Panc1 (cell line): ENCODE measurements at regions not wholly inside any gene's neighbourhood (a gene's known extent, or its start where the extent isn't known, plus 50 kb on each side); places are given as distances from the start of the nearest gene placed in this dataset.
A peak's percentile ranks its signal among the peaks of the same experiment; 100 is the strongest.

Source experiments
- ATAC-seq: fragments of 200-7000 bp; cut with Tn5 transposase; 2 replicates; pipeline ENCODE4 v1.9.1; 2020; ENCODE audit warnings: mild to moderate bottlenecking, moderate library complexity
- BruUV-seq: library from RNA; stranded (reverse); fragments of 400-500 nt; replicated peaks from 2 replicates; lab custom pipeline; 2021; lab: Mats Ljungman, UMichigan
- CTCF ChIA-PET: fragments of 300-600 bp; sonication (Branson Sonifier 250); formaldehyde crosslinking; loops from one replicate; lab custom pipeline; 2022; ENCODE audit warnings: antibody characterized with exemption; lab: Charles Lee
- POLR2A ChIA-PET: fragments of 300-600 bp; sonication (Branson Sonifier 250); formaldehyde crosslinking; loops from one replicate; lab custom pipeline; 2022; ENCODE audit warnings: antibody characterized with exemption; lab: Charles Lee
- DNase-seq: peaks from one replicate; pipeline ENCODE4 v3.0.0-alpha.2; 2010; ENCODE audit warnings: low read depth, low spot score
- H3K27ac ChIP-seq: 2 replicates; pipeline ENCODE4 v1.5.1; 2011; ENCODE audit warnings: mild to moderate bottlenecking, low read length, inconsistent platforms
- H3K27me3 ChIP-seq: fragments of 200-500 bp; sonication (Bioruptor generic); 2 replicates; pipeline ENCODE4 v1.6.0; 2014; ENCODE audit warnings: low read length, inconsistent platforms; ENCODE audit not compliant: control insufficient read depth, insufficient read depth
- H3K36me3 ChIP-seq: fragments of 200-500 bp; sonication (Bioruptor generic); 2 replicates; pipeline ENCODE4 v1.5.1; 2014; ENCODE audit warnings: inconsistent platforms, mild to moderate bottlenecking, low read length, moderate library complexity; ENCODE audit not compliant: control insufficient read depth, insufficient read depth
- H3K4me1 ChIP-seq: 2 replicates; pipeline ENCODE4 v1.5.1; 2011; ENCODE audit warnings: inconsistent platforms, mild to moderate bottlenecking, low read length, moderate library complexity; ENCODE audit not compliant: control insufficient read depth, insufficient read depth
- H3K4me3 ChIP-seq, 2 experiments: 2 replicates each; pipeline ENCODE4 v1.5.1; 2011 to 2012; ENCODE audit warnings: low read depth in 2 of 2, low read length in 2 of 2, mild to moderate bottlenecking in 2 of 2, inconsistent platforms in 1 of 2, moderate library complexity in 1 of 2
- H3K9me3 ChIP-seq: fragments of 200-500 bp; sonication (Bioruptor generic); 2 replicates; pipeline ENCODE4 v1.5.1; 2014; ENCODE audit warnings: low read depth, mild to moderate bottlenecking, inconsistent platforms, low read length, moderate library complexity; ENCODE audit not compliant: control insufficient read depth, insufficient read depth
- CTCF ChIP-seq: fragments of 450-650 bp; IDR thresholded peaks from 2 replicates; pipeline ENCODE4 v1.5.1; 2017; ENCODE audit warnings: mild to moderate bottlenecking
- POLR2AphosphoS5 ChIP-seq: IDR thresholded peaks from 2 replicates; pipeline ENCODE4 v1.6.1; 2012; ENCODE audit warnings: mild to moderate bottlenecking, low read depth, low read length, moderate library complexity
- REST ChIP-seq, 2 experiments: IDR thresholded peaks; 2 replicates each; pipeline ENCODE4 v1.6.1; 2011 to 2012; ENCODE audit warnings: low read depth in 2 of 2, control low read depth in 1 of 2, low read length in 1 of 2, mild to moderate bottlenecking in 1 of 2, moderate library complexity in 1 of 2; ENCODE audit not compliant: insufficient read depth in 1 of 2
- SIN3A ChIP-seq: IDR thresholded peaks from 2 replicates; pipeline ENCODE4 v1.6.1; 2012; ENCODE audit warnings: low read depth, mild to moderate bottlenecking, low read length, moderate library complexity, borderline replicate concordance; ENCODE audit not compliant: insufficient read depth
- TCF7L2 ChIP-seq: IDR thresholded peaks from 2 replicates; pipeline ENCODE4 v1.6.1; 2011; ENCODE audit warnings: mild to moderate bottlenecking, low read depth, low read length, inconsistent platforms
- in situ Hi-C: cut with HindIII; loops from 2 replicates; pipeline ENCODE4 v1.10.0; 2016; ENCODE audit warnings: low sequenced_read_pairs, low pct_unique_long_range_greater_than_20kb
- intact Hi-C: fragments of 100-400 bp; cut with micrococcal nuclease; formaldehyde crosslinking; loops from one replicate; pipeline ENCODE4 v1.10.0; 2022; ENCODE audit not compliant: unreplicated experiment

- H3K9me3 ChIP-seq: no peaks in the 10 kb centered on the region
- ATAC-seq (no peak), DNase-seq (no peak)
- TF ChIP-seq REST (IDR thresholded peaks at IDR 0.05; ENCODE audit: insufficient read depth in 1 of 2, low read depth in 2 of 2, low read length in 1 of 2): no peak
- no peak for TF ChIP-seq POLR2AphosphoS5
- no peak for TF ChIP-seq SIN3A
- no peak for TF ChIP-seq CTCF
- no peak for TF ChIP-seq TCF7L2
- in situ Hi-C loops (no loop called here), intact Hi-C loops (no loop called here)
- H3K27ac ChIP-seq: no peak overlapping the region
- no peaks in the 10 kb centered on the region for H3K36me3 ChIP-seq
- ChIA-PET CTCF (no interaction called here), POLR2A (no interaction called here)
- H3K27me3 ChIP-seq: no peaks in the 10 kb centered on the region
- no TSS peak for BruUV-seq
- H3K4me1 ChIP-seq: peaks cover 9% of the 10 kb centered on the region
- no peak overlapping the region for H3K4me3 ChIP-seq
Measured at GRCh38 chr22:26893173-26894110, 236.1 kb downstream of the MIAT start.

GRCh38 chr22:26894362-26894761 lies 237.0 kb downstream of the MIAT start:
- Histone ChIP-seq H3K4me3 (no peak overlapping the region), H3K27ac (peak overlapping the region; percentile 29; the same call in 1 of the 2 replicates), H3K9me3 (no peaks in the 10 kb centered on the region), H3K27me3 (no peaks in the 10 kb centered on the region), H3K36me3 (no peaks in the 10 kb centered on the region), H3K4me1 (peaks cover 9% of the 10 kb centered on the region)
- CTCF ChIA-PET: no interaction called here
- ATAC-seq: no peak
- TF ChIP-seq TCF7L2 (no peak), POLR2AphosphoS5 (no peak), CTCF (no peak), REST (IDR thresholded peaks at IDR 0.05; ENCODE audit: insufficient read depth in 1 of 2, low read depth in 2 of 2, low read length in 1 of 2) (no peak), SIN3A (no peak)
- no TSS peak for BruUV-seq
- POLR2A ChIA-PET: no interaction called here
- DNase-seq: no peak
- intact Hi-C loops: no loop called here
- in situ Hi-C loops: no loop called here
